Spleen (tissue), 7 donors: ENCODE measurements at regions not wholly inside any gene's neighbourhood (a gene's known extent, or its start where the extent isn't known, plus 50 kb on each side); places are given as distances from the start of the nearest gene placed in this dataset.

ENCODE experiments used
- POLR2A ChIP-seq, 3 donors: fragments of 450-650 bp; IDR thresholded peaks; one replicate each; pipeline ENCODE4 v1.5.1; 2017; ENCODE audit warnings: antibody characterized with exemption in 3 of 3, mild to moderate bottlenecking in 1 of 3
- POLR2AphosphoS5 ChIP-seq, 3 donors: sonication (generic); formaldehyde crosslinking; IDR thresholded peaks; one replicate each; pipeline ENCODE4 v1.5.1; 2017; ENCODE audit warnings: antibody characterized with exemption in 3 of 3
- TF ChIP-seq, protein P1 (sequence below), 11 experiments: fragments of 200-600 bp in 7 of 11; fragments of 450-650 bp in 4 of 11; sonication (generic) in 4 of 11; IDR thresholded peaks in 8 of 11; conservative IDR thresholded peaks in 3 of 11; 1 replicate in 7 of 11; 2 replicates in 4 of 11; pipeline versions ENCODE4 v1.4.0 to v1.8.0; 2016 to 2021; ENCODE audit warnings: antibody characterized with exemption in 11 of 11, inconsistent platforms in 4 of 11, mild to moderate bottlenecking in 1 of 11
- donor health status: DM: no; HTN: no; CAD: no; lungs with moderate emphysema.
- donor health status: DM: no; HTN: no; CAD: no.
- donor health status: DM: no; HTN: no; CAD: no.

DNA sequence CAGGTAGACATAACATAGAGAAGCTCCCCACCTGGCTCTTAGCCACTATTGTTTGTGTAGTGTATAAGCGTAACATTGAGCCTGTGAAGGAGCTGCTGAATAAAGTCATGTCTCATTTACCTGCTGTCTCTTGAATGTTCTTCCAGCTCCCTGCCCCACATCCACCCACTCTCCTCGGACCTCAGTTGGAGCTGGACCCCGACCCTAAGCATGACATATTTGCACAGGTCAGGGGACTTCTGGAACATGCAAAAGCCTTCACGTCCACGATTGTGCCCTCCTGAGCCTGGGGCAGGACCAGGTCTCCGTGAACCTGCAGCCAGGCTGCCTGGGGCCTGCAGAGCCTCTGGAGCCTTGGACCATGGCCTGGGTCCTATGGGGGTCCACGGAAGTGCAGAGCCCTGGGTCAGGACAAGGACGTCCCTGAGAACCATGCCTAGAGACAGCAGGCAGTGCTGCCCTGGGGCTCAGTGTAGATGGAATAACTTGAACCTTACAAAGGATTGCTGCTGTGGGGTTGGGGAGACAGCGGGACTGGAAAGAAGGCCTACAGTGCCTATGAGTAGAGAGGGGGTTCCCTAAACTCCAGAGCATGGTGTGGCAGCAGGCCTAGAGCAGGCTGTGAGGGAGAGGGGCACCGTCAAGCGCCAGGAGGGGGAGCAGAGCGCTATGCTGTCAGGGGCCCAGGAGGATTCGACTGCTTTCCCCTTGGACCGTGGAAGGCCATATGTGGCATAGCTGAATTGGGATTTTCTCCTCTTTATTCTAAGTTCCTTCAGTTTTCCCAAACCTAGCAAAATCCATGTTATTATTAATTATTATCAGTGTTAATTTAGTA is 99.9 kb upstream of the ZNF236 start:
- TF ChIP-seq, protein P1, sequence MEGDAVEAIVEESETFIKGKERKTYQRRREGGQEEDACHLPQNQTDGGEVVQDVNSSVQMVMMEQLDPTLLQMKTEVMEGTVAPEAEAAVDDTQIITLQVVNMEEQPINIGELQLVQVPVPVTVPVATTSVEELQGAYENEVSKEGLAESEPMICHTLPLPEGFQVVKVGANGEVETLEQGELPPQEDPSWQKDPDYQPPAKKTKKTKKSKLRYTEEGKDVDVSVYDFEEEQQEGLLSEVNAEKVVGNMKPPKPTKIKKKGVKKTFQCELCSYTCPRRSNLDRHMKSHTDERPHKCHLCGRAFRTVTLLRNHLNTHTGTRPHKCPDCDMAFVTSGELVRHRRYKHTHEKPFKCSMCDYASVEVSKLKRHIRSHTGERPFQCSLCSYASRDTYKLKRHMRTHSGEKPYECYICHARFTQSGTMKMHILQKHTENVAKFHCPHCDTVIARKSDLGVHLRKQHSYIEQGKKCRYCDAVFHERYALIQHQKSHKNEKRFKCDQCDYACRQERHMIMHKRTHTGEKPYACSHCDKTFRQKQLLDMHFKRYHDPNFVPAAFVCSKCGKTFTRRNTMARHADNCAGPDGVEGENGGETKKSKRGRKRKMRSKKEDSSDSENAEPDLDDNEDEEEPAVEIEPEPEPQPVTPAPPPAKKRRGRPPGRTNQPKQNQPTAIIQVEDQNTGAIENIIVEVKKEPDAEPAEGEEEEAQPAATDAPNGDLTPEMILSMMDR (IDR thresholded peaks at IDR 0.05 in 8 of 11, conservative IDR thresholded peaks at IDR 0.05 in 3 of 11): no peak
- no peak for TF ChIP-seq POLR2AphosphoS5 (IDR thresholded peaks at IDR 0.05)
- TF ChIP-seq POLR2A (IDR thresholded peaks at IDR 0.05): no peak
